ENCODE measurements at regions not wholly inside any gene's neighbourhood (a gene's known extent, or its start where the extent isn't known, plus 50 kb on each side); places are given as distances from the start of the nearest gene placed in this dataset.

DNA sequence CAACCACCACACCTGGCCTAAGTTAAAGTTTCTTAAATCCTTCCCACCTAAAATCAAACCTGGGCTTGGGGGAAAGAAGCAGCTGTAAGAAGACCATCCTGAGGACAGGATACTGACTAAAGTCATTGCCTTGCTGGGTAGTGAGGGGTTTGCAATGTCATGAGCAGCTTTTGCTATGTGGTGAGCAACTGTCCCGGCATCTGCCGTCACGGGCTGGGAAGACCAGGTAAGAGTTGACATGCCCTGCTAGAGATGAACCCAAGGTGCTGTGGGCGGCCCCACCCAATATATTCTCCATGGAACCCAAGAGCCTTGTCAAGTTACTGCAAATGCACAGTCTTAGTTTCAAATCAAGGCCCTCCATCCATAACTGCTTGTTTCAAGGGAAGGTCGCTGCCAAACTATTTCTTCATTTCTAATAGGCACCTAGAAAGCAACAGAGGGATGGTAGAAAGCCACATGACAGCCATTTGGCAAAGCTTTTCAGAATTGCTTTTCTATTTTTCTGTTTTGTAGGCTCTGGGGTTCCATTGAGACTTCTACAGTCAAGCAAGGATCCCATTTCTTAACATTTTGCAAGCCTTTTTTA is 357.8 kb upstream of the JARID2 start:
- no peak overlapping the region; a peak in 1 of 7 replicates for H3K27ac Mint-ChIP-seq
- no peak overlapping the region for H3K23ac ChIP-seq (ENCODE audit: insufficient read length, low read depth, low read length)
- no peak overlapping the region for H3K9ac ChIP-seq (ENCODE audit: extremely low read depth, insufficient read length, low read length)
- no peak overlapping the region for H3K4ac ChIP-seq (ENCODE audit: low read depth, low read length)
- H2BK120ac ChIP-seq (ENCODE audit: low read depth, low read length, poor library complexity, severe bottlenecking): no peak overlapping the region
- no peak overlapping the region for H3K56ac ChIP-seq (ENCODE audit: insufficient read length, low read depth, low read length)
- no peak overlapping the region for H4K5ac ChIP-seq (ENCODE audit: insufficient read length, low read depth, low read length)
- H3K4me3 Mint-ChIP-seq: no peak overlapping the region
- DNase-seq: no peak
- no peak overlapping the region for H2BK12ac ChIP-seq (ENCODE audit: insufficient read length, low read depth, low read length)
- no CpG with 5 or more reads among the region's 5 CpGs for WGBS (ENCODE audit: extremely low coverage, insufficient read length, low lambda C conversion rate)
- no peak overlapping the region for H4K8ac ChIP-seq (replicated peaks; ENCODE audit: insufficient read length, low read depth, low read length)
- H3K36me3 Mint-ChIP-seq (ENCODE audit: insufficient read depth in 1 of 3, low read depth in 3 of 3): peaks cover 3 to 15% (median 4%) of the 10 kb centered on the region in 3 experiments; a peak in 4 of 7 replicates
- H3K27ac ChIP-seq (ENCODE audit: insufficient read length, low read depth, low read length): no peak overlapping the region
- no peaks in the 10 kb centered on the region for H3K79me1 ChIP-seq (ENCODE audit: insufficient read depth, low read depth, low read length, poor library complexity, severe bottlenecking)
- no peak overlapping the region for H3K14ac ChIP-seq (ENCODE audit: insufficient read depth, low read length)
- peaks cover 5 to 6% of the 10 kb centered on the region in 2 experiments; a peak in 2 of 5 replicates for H3K9me3 Mint-ChIP-seq
- H2AK5ac ChIP-seq (ENCODE audit: insufficient read length, low read length): no peak overlapping the region
- no peak overlapping the region for H4K91ac ChIP-seq (ENCODE audit: insufficient read length, low read depth, low read length)
- H2BK5ac ChIP-seq (ENCODE audit: insufficient read length, low read length): no peak overlapping the region
- H3K18ac ChIP-seq (ENCODE audit: insufficient read length, low read depth, low read length): no peak overlapping the region
- H3K23me2 ChIP-seq (ENCODE audit: insufficient read length, low read depth, low read length, poor library complexity, severe bottlenecking): no peaks in the 10 kb centered on the region
- peaks cover 10% of the 10 kb centered on the region for H3K4me1 ChIP-seq (ENCODE audit: insufficient read depth, low read length)
- no peaks in the 10 kb centered on the region for H4K20me1 ChIP-seq (ENCODE audit: control insufficient read depth, insufficient read depth, insufficient read length)
- no peak overlapping the region for H2BK20ac ChIP-seq (ENCODE audit: low read depth, low read length, poor library complexity, severe bottlenecking)
- H3T11ph ChIP-seq (ENCODE audit: low read length): no peak overlapping the region
- no peak overlapping the region for H2AFZ ChIP-seq (ENCODE audit: low read length)
- no peak overlapping the region for H2BK15ac ChIP-seq (ENCODE audit: low read depth, low read length)
- H3K4me2 ChIP-seq (ENCODE audit: insufficient read depth, insufficient read length, low read length): no peak overlapping the region
- TF ChIP-seq, protein P1, sequence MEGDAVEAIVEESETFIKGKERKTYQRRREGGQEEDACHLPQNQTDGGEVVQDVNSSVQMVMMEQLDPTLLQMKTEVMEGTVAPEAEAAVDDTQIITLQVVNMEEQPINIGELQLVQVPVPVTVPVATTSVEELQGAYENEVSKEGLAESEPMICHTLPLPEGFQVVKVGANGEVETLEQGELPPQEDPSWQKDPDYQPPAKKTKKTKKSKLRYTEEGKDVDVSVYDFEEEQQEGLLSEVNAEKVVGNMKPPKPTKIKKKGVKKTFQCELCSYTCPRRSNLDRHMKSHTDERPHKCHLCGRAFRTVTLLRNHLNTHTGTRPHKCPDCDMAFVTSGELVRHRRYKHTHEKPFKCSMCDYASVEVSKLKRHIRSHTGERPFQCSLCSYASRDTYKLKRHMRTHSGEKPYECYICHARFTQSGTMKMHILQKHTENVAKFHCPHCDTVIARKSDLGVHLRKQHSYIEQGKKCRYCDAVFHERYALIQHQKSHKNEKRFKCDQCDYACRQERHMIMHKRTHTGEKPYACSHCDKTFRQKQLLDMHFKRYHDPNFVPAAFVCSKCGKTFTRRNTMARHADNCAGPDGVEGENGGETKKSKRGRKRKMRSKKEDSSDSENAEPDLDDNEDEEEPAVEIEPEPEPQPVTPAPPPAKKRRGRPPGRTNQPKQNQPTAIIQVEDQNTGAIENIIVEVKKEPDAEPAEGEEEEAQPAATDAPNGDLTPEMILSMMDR (conservative IDR thresholded peaks at IDR 0.05): no peak
- H3K4me1 Mint-ChIP-seq: peaks cover 23 to 29% of the 10 kb centered on the region in 2 experiments
- H3K79me2 ChIP-seq (ENCODE audit: insufficient read depth, low read length): no peaks in the 10 kb centered on the region; the same call in 1 of the 2 replicates
- H3K27me3 Mint-ChIP-seq (ENCODE audit: low read depth): no peaks in the 10 kb centered on the region; the same call in none of the 2 replicates
- H3K27me3 ChIP-seq (ENCODE audit: insufficient read depth, low read length): no peaks in the 10 kb centered on the region
- no peaks in the 10 kb centered on the region for H3K9me3 ChIP-seq (ENCODE audit: control insufficient read depth, low read depth, low read length)
